PC-9 (cell line): ENCODE measurements at regions not wholly inside any gene's neighbourhood (a gene's known extent, or its start where the extent isn't known, plus 50 kb on each side); places are given as distances from the start of the nearest gene placed in this dataset.

Source experiments
- CTCF ChIP-seq: fragments of 200-600 bp; sonication (generic); conservative IDR thresholded peaks from 2 replicates; pipeline ENCODE4 v1.6.1; 2017; ENCODE audit warnings: mixed run types, antibody characterized with exemption, mild to moderate bottlenecking, moderate library complexity
- EZH2 ChIP-seq: fragments of 200-600 bp; sonication (generic); IDR thresholded peaks from 2 replicates; pipeline ENCODE4 v1.8.0; 2017; ENCODE audit warnings: antibody characterized with exemption, low read depth

- TF ChIP-seq EZH2, result no peak
- no peak for TF ChIP-seq CTCF
These were observed 55.2 kb upstream of the RTN4 start for GRCh38 chr2:55105456-55105855.
